Skeletal muscle satellite cell (primary cell): ENCODE measurements at regions not wholly inside any gene's neighbourhood (a gene's known extent, or its start where the extent isn't known, plus 50 kb on each side); places are given as distances from the start of the nearest gene placed in this dataset.
A peak's percentile ranks its signal among the peaks of the same experiment; 100 is the strongest.

Experiments
- H3K27me3 ChIP-seq: 2 replicates; pipeline ENCODE4 v1.7.0; 2013; ENCODE audit warnings: low read length; ENCODE audit not compliant: control insufficient read depth, insufficient read depth
- H3K36me3 ChIP-seq: 2 replicates; pipeline ENCODE4 v1.7.0; 2013; ENCODE audit warnings: mild to moderate bottlenecking, control low read depth, low read length; ENCODE audit not compliant: insufficient read depth
- H3K4me1 ChIP-seq: 2 replicates; pipeline ENCODE4 v1.7.0; 2013; ENCODE audit warnings: low read length; ENCODE audit not compliant: control insufficient read depth, insufficient read depth
- H3K4me2 ChIP-seq: 2 replicates; pipeline ENCODE4 v1.7.0; 2013; ENCODE audit warnings: mild to moderate bottlenecking, low read length
- H3K4me3 ChIP-seq: 2 replicates; pipeline ENCODE4 v1.7.0; 2013; ENCODE audit warnings: low read length
- H3K9ac ChIP-seq: 2 replicates; pipeline ENCODE4 v1.7.0; 2013; ENCODE audit warnings: mild to moderate bottlenecking, low read depth, low read length, moderate library complexity
- H3K9me3 ChIP-seq: replicated peaks from 2 replicates; pipeline ENCODE4 v1.7.0; 2013; ENCODE audit warnings: mild to moderate bottlenecking, control low read depth, low read length

- no peaks in the 10 kb centered on the region for H3K27me3 ChIP-seq
- H3K4me2 ChIP-seq, result no peak overlapping the region
- no peaks in the 10 kb centered on the region for H3K4me1 ChIP-seq
- H3K36me3 ChIP-seq, result no peaks in the 10 kb centered on the region
- H3K9me3 ChIP-seq, result no peaks in the 10 kb centered on the region
- H3K9ac ChIP-seq, result no peak overlapping the region
- H3K4me3 ChIP-seq, result no peak overlapping the region
Observed at GRCh38 chr4:146073517-146073916, 102.0 kb upstream of the LSM6 start.

- Histone ChIP-seq H3K36me3 (no peaks in the 10 kb centered on the region), H3K4me3 (no peak overlapping the region), H3K9me3 (no peaks in the 10 kb centered on the region), H3K4me1 (no peaks in the 10 kb centered on the region), H3K4me2 (no peak overlapping the region), H3K9ac (no peak overlapping the region), H3K27me3 (no peaks in the 10 kb centered on the region)
Observed at GRCh38 chr4:146072376-146072775, 103.1 kb upstream of the LSM6 start.

- Histone ChIP-seq H3K9me3 (no peaks in the 10 kb centered on the region), H3K27me3 (peaks cover 4% of the 10 kb centered on the region), H3K4me1 (no peaks in the 10 kb centered on the region), H3K9ac (no peak overlapping the region), H3K4me3 (no peak overlapping the region), H3K4me2 (no peak overlapping the region), H3K36me3 (no peaks in the 10 kb centered on the region)
Observed at GRCh38 chr4:146071390-146071789, 104.1 kb upstream of the LSM6 start.

- no peak overlapping the region for H3K4me2 ChIP-seq
- H3K4me1 ChIP-seq, result no peaks in the 10 kb centered on the region
- no peak overlapping the region for H3K4me3 ChIP-seq
- H3K9me3 ChIP-seq, result no peaks in the 10 kb centered on the region
- no peak overlapping the region for H3K9ac ChIP-seq
- peaks cover 9% of the 10 kb centered on the region for H3K27me3 ChIP-seq
- H3K36me3 ChIP-seq, result no peaks in the 10 kb centered on the region
Observed at GRCh38 chr4:146063143-146063542, 112.4 kb upstream of the LSM6 start.

- no peak overlapping the region for H3K4me2 ChIP-seq
- no peaks in the 10 kb centered on the region for H3K9me3 ChIP-seq
- H3K36me3 ChIP-seq, result no peaks in the 10 kb centered on the region
- H3K4me1 ChIP-seq, result no peaks in the 10 kb centered on the region
- H3K9ac ChIP-seq, result no peak overlapping the region
- H3K4me3 ChIP-seq, result no peak overlapping the region
- peaks cover 9% of the 10 kb centered on the region for H3K27me3 ChIP-seq
Observed at GRCh38 chr4:146062340-146062739, 113.2 kb upstream of the LSM6 start.

GRCh38 chr4:146061610-146062334 is 113.7 kb upstream of the LSM6 start:
- no peak overlapping the region for H3K9ac ChIP-seq
- H3K4me1 ChIP-seq, result no peaks in the 10 kb centered on the region

GRCh38 chr4:146059865-146060264 is 115.7 kb upstream of the LSM6 start:
- no peaks in the 10 kb centered on the region for H3K4me1 ChIP-seq
- H3K9me3 ChIP-seq, result no peaks in the 10 kb centered on the region
- H3K36me3 ChIP-seq, result no peaks in the 10 kb centered on the region
- peaks cover 5% of the 10 kb centered on the region for H3K27me3 ChIP-seq
- H3K9ac ChIP-seq, result no peak overlapping the region
- no peak overlapping the region for H3K4me2 ChIP-seq
- no peak overlapping the region for H3K4me3 ChIP-seq

More at GRCh38 chr4:146061610-146062334, 113.7 kb upstream of the LSM6 start:
- no peaks in the 10 kb centered on the region for H3K9me3 ChIP-seq
- H3K4me3 ChIP-seq, result no peak overlapping the region
- peaks cover 6% of the 10 kb centered on the region for H3K27me3 ChIP-seq
- no peak overlapping the region for H3K4me2 ChIP-seq
- H3K36me3 ChIP-seq, result no peaks in the 10 kb centered on the region

- no peaks in the 10 kb centered on the region for H3K9me3 ChIP-seq
- peaks cover 5% of the 10 kb centered on the region for H3K27me3 ChIP-seq
- H3K9ac ChIP-seq, result no peak overlapping the region
- no peak overlapping the region for H3K4me2 ChIP-seq
- H3K4me1 ChIP-seq, result no peaks in the 10 kb centered on the region
- H3K36me3 ChIP-seq, result no peaks in the 10 kb centered on the region
- no peak overlapping the region for H3K4me3 ChIP-seq
Observed at GRCh38 chr4:146059151-146059550, 116.4 kb upstream of the LSM6 start.

GRCh38 chr4:146058531-146058930 is 117.0 kb upstream of the LSM6 start:
- Histone ChIP-seq H3K4me1 (no peaks in the 10 kb centered on the region), H3K36me3 (no peaks in the 10 kb centered on the region), H3K27me3 (peaks cover 5% of the 10 kb centered on the region), H3K4me2 (no peak overlapping the region), H3K9ac (no peak overlapping the region), H3K4me3 (no peak overlapping the region), H3K9me3 (no peaks in the 10 kb centered on the region)

GRCh38 chr4:146054676-146055075 is 116.1 kb upstream of the ZNF827 start:
- Histone ChIP-seq H3K27me3 (peaks cover 5% of the 10 kb centered on the region), H3K4me2 (no peak overlapping the region), H3K36me3 (no peaks in the 10 kb centered on the region), H3K9me3 (no peaks in the 10 kb centered on the region), H3K4me1 (peaks cover 19% of the 10 kb centered on the region), H3K9ac (no peak overlapping the region), H3K4me3 (no peak overlapping the region)

GRCh38 chr4:146053891-146054290 is 115.3 kb upstream of the ZNF827 start:
- Histone ChIP-seq H3K27me3 (peaks cover under 1% of the 10 kb centered on the region), H3K4me2 (no peak overlapping the region), H3K4me1 (peaks cover 19% of the 10 kb centered on the region), H3K9me3 (no peaks in the 10 kb centered on the region), H3K9ac (no peak overlapping the region), H3K4me3 (no peak overlapping the region), H3K36me3 (no peaks in the 10 kb centered on the region)

GRCh38 chr4:146051728-146052391 is 113.2 kb upstream of the ZNF827 start:
- no peaks in the 10 kb centered on the region for H3K9me3 ChIP-seq
- peak overlapping the region; percentile 56 for H3K4me2 ChIP-seq
- H3K27me3 ChIP-seq, result no peaks in the 10 kb centered on the region
- no peak overlapping the region for H3K9ac ChIP-seq
- no peaks in the 10 kb centered on the region for H3K36me3 ChIP-seq
- H3K4me1 ChIP-seq, result peaks cover 19% of the 10 kb centered on the region
- H3K4me3 ChIP-seq, result no peak overlapping the region
